ENCODE measurements at regions not wholly inside any gene's neighbourhood (a gene's known extent, or its start where the extent isn't known, plus 50 kb on each side); places are given as distances from the start of the nearest gene placed in this dataset.

- Histone ChIP-seq H3K9me3 (ENCODE audit: control insufficient read depth, insufficient read depth, low read depth, low read length) (no peaks in the 10 kb centered on the region), H3K27ac (ENCODE audit: insufficient read depth, low read length) (no peak overlapping the region), H2AFZ (ENCODE audit: low read length) (no peak overlapping the region), H3K9ac (ENCODE audit: insufficient read depth, low read length) (no peak overlapping the region), H3K4me3 (replicated peaks in 1 of 4; ENCODE audit: control extremely low read depth in 1 of 4, insufficient read depth in 1 of 4, low read depth in 3 of 4, low read length in 4 of 4) (no peak overlapping the region), H3K36me3 (ENCODE audit: control insufficient read depth, insufficient read depth, low read length) (no peaks in the 10 kb centered on the region), H3K27me3 (ENCODE audit: control insufficient read depth, insufficient read depth, low read length) (no peaks in the 10 kb centered on the region), H3K4me1 (ENCODE audit: control insufficient read depth, extremely low read depth, insufficient read depth, low read length) (no peaks in the 10 kb centered on the region), H3K79me2 (ENCODE audit: control insufficient read depth, insufficient read depth, low read length) (no peaks in the 10 kb centered on the region), H4K20me1 (ENCODE audit: control insufficient read depth, extremely low read depth, insufficient read depth, low read length) (no peaks in the 10 kb centered on the region), H3K4me2 (ENCODE audit: extremely low read depth, insufficient read depth, low read length) (no peak overlapping the region)
- no peak for DNase-seq (ENCODE audit: low read depth in 2 of 2)
- TF ChIP-seq, protein P1, sequence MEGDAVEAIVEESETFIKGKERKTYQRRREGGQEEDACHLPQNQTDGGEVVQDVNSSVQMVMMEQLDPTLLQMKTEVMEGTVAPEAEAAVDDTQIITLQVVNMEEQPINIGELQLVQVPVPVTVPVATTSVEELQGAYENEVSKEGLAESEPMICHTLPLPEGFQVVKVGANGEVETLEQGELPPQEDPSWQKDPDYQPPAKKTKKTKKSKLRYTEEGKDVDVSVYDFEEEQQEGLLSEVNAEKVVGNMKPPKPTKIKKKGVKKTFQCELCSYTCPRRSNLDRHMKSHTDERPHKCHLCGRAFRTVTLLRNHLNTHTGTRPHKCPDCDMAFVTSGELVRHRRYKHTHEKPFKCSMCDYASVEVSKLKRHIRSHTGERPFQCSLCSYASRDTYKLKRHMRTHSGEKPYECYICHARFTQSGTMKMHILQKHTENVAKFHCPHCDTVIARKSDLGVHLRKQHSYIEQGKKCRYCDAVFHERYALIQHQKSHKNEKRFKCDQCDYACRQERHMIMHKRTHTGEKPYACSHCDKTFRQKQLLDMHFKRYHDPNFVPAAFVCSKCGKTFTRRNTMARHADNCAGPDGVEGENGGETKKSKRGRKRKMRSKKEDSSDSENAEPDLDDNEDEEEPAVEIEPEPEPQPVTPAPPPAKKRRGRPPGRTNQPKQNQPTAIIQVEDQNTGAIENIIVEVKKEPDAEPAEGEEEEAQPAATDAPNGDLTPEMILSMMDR (conservative IDR thresholded peaks at IDR 0.05 in 1 of 2, IDR thresholded peaks at IDR 0.05 in 1 of 2; ENCODE audit: low read depth in 1 of 2, low read length in 2 of 2): no peak
- TF ChIP-seq EZH2 (IDR thresholded peaks at IDR 0.05; ENCODE audit: low read length, missing control alignments): no peak
Measured at GRCh38 chr2:417006-417405, 129.1 kb upstream of the ALKAL2 start.

GRCh38 chr2:415986-416610, 128.2 kb upstream of the ALKAL2 start:
- Histone ChIP-seq H3K4me2 (ENCODE audit: extremely low read depth, insufficient read depth, low read length) (no peak overlapping the region), H3K4me3 (replicated peaks in 1 of 4; ENCODE audit: control extremely low read depth in 1 of 4, insufficient read depth in 1 of 4, low read depth in 3 of 4, low read length in 4 of 4) (no peak overlapping the region), H4K20me1 (ENCODE audit: control insufficient read depth, extremely low read depth, insufficient read depth, low read length) (no peaks in the 10 kb centered on the region), H3K27ac (ENCODE audit: insufficient read depth, low read length) (no peak overlapping the region), H3K9ac (ENCODE audit: insufficient read depth, low read length) (no peak overlapping the region), H3K79me2 (ENCODE audit: control insufficient read depth, insufficient read depth, low read length) (no peaks in the 10 kb centered on the region), H3K9me3 (ENCODE audit: control insufficient read depth, insufficient read depth, low read depth, low read length) (no peaks in the 10 kb centered on the region), H3K27me3 (ENCODE audit: control insufficient read depth, insufficient read depth, low read length) (no peaks in the 10 kb centered on the region), H3K4me1 (ENCODE audit: control insufficient read depth, extremely low read depth, insufficient read depth, low read length) (no peaks in the 10 kb centered on the region), H2AFZ (ENCODE audit: low read length) (no peak overlapping the region), H3K36me3 (ENCODE audit: control insufficient read depth, insufficient read depth, low read length) (no peaks in the 10 kb centered on the region)
- TF ChIP-seq, protein P1 (conservative IDR thresholded peaks at IDR 0.05 in 1 of 2, IDR thresholded peaks at IDR 0.05 in 1 of 2; ENCODE audit: low read depth in 1 of 2, low read length in 2 of 2): no peak
- no peak for TF ChIP-seq EZH2 (IDR thresholded peaks at IDR 0.05; ENCODE audit: low read length, missing control alignments)
- no peak for DNase-seq (ENCODE audit: low read depth in 2 of 2)

DNA sequence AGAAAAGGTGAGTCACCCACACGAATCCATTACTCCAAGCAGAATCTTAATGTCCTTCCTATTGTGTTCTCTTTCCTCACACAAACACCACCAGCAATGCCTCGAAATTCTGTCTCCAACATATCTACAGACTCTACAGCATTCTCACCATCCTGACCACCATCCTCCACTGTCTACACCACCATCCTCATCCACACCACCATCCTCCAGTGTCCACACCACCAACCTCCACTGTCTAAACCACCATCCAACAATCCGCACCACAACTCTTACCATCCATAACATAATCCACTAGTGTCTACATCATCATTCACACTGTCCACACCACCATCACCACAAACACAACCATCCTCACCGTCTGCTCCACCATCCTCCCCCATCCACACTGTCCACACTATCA, 121.6 kb upstream of the ALKAL2 start:
- no peak overlapping the region for H3K4me3 ChIP-seq (replicated peaks in 1 of 4; ENCODE audit: control extremely low read depth in 1 of 4, insufficient read depth in 1 of 4, low read depth in 3 of 4, low read length in 4 of 4)
- no peak overlapping the region for H3K27ac ChIP-seq (ENCODE audit: insufficient read depth, low read length)
- no peaks in the 10 kb centered on the region for H3K79me2 ChIP-seq (ENCODE audit: control insufficient read depth, insufficient read depth, low read length)
- H3K9me3 ChIP-seq (ENCODE audit: control insufficient read depth, insufficient read depth, low read depth, low read length): no peaks in the 10 kb centered on the region
- no peaks in the 10 kb centered on the region for H3K27me3 ChIP-seq (ENCODE audit: control insufficient read depth, insufficient read depth, low read length)
- TF ChIP-seq, protein P1 (conservative IDR thresholded peaks at IDR 0.05 in 1 of 2, IDR thresholded peaks at IDR 0.05 in 1 of 2; ENCODE audit: low read depth in 1 of 2, low read length in 2 of 2): no peak
- no peak for TF ChIP-seq EZH2 (IDR thresholded peaks at IDR 0.05; ENCODE audit: low read length, missing control alignments)
- H3K4me2 ChIP-seq (ENCODE audit: extremely low read depth, insufficient read depth, low read length): no peak overlapping the region
- no peak overlapping the region for H3K9ac ChIP-seq (ENCODE audit: insufficient read depth, low read length)
- no peak overlapping the region for H2AFZ ChIP-seq (ENCODE audit: low read length)
- H4K20me1 ChIP-seq (ENCODE audit: control insufficient read depth, extremely low read depth, insufficient read depth, low read length): no peaks in the 10 kb centered on the region
- H3K36me3 ChIP-seq (ENCODE audit: control insufficient read depth, insufficient read depth, low read length): no peaks in the 10 kb centered on the region
- DNase-seq (ENCODE audit: low read depth in 2 of 2): no peak
- no peaks in the 10 kb centered on the region for H3K4me1 ChIP-seq (ENCODE audit: control insufficient read depth, extremely low read depth, insufficient read depth, low read length)
